ENCODE measurements at regions not wholly inside any gene's neighbourhood (a gene's known extent, or its start where the extent isn't known, plus 50 kb on each side); places are given as distances from the start of the nearest gene placed in this dataset.

GRCh38 chr3:27824312-27825200 is 102.4 kb upstream of the EOMES start:
- H3K4me3 ChIP-seq: no peak overlapping the region
- 76 to 80% methylated on average over 6 of the region's 6 CpGs for WGBS, 2 donors
- no peaks in the 10 kb centered on the region for H3K36me3 ChIP-seq (ENCODE audit: control insufficient read depth in 4 of 4, insufficient read depth in 4 of 4, low read length in 4 of 4)
- no peak overlapping the region for H3K9ac ChIP-seq (ENCODE audit: insufficient read depth in 1 of 2, low read length in 2 of 2)
- DNase-seq (no peak), ATAC-seq (ENCODE audit: insufficient read depth, low FRiP score) (no peak)
- no peaks in the 10 kb centered on the region for H3K4me1 ChIP-seq (ENCODE audit: control insufficient read depth in 5 of 5, insufficient read depth in 5 of 5, low read length in 5 of 5)
- H3K9me3 ChIP-seq (ENCODE audit: control insufficient read depth in 4 of 4, insufficient read depth in 3 of 4, low read length in 3 of 4): no peaks in the 10 kb centered on the region
- H3K27me3 ChIP-seq (ENCODE audit: control insufficient read depth in 3 of 3, insufficient read depth in 3 of 3, low read length in 2 of 3): no peaks in the 10 kb centered on the region
- H3K27ac ChIP-seq (ENCODE audit: low read depth in 1 of 2, low read length in 1 of 2): no peak overlapping the region
- TF ChIP-seq CTCF (IDR thresholded peaks at IDR 0.05; ENCODE audit: control extremely low read depth, extremely low read depth): no peak

- H3K27me3 ChIP-seq (ENCODE audit: control insufficient read depth in 3 of 3, insufficient read depth in 3 of 3, low read length in 2 of 3): no peaks in the 10 kb centered on the region
- H3K4me1 ChIP-seq (ENCODE audit: control insufficient read depth in 5 of 5, insufficient read depth in 5 of 5, low read length in 5 of 5): no peaks in the 10 kb centered on the region
- DNase-seq (no peak), ATAC-seq (ENCODE audit: insufficient read depth, low FRiP score) (no peak)
- no peak overlapping the region for H3K9ac ChIP-seq (ENCODE audit: insufficient read depth in 1 of 2, low read length in 2 of 2)
- no peak overlapping the region for H3K4me3 ChIP-seq
- H3K36me3 ChIP-seq (ENCODE audit: control insufficient read depth in 4 of 4, insufficient read depth in 4 of 4, low read length in 4 of 4): no peaks in the 10 kb centered on the region
- H3K9me3 ChIP-seq (ENCODE audit: control insufficient read depth in 4 of 4, insufficient read depth in 3 of 4, low read length in 3 of 4): no peaks in the 10 kb centered on the region
- no peak overlapping the region for H3K27ac ChIP-seq (ENCODE audit: low read depth in 1 of 2, low read length in 1 of 2)
- no peak for TF ChIP-seq CTCF (IDR thresholded peaks at IDR 0.05; ENCODE audit: control extremely low read depth, extremely low read depth)
Observed at GRCh38 chr3:27826448-27826847, 104.3 kb upstream of the EOMES start.

- DNase-seq (no peak), ATAC-seq (ENCODE audit: insufficient read depth, low FRiP score) (no peak)
- Histone ChIP-seq H3K4me1 (ENCODE audit: control insufficient read depth in 5 of 5, insufficient read depth in 5 of 5, low read length in 5 of 5) (no peaks in the 10 kb centered on the region), H3K4me3 (no peak overlapping the region), H3K36me3 (ENCODE audit: control insufficient read depth in 4 of 4, insufficient read depth in 4 of 4, low read length in 4 of 4) (no peaks in the 10 kb centered on the region), H3K9ac (ENCODE audit: insufficient read depth in 1 of 2, low read length in 2 of 2) (no peak overlapping the region), H3K27me3 (ENCODE audit: control insufficient read depth in 3 of 3, insufficient read depth in 3 of 3, low read length in 2 of 3) (no peaks in the 10 kb centered on the region), H3K27ac (ENCODE audit: low read depth in 1 of 2, low read length in 1 of 2) (no peak overlapping the region), H3K9me3 (ENCODE audit: control insufficient read depth in 4 of 4, insufficient read depth in 3 of 4, low read length in 3 of 4) (peaks cover 0 to 3% (median under 1%) of the 10 kb centered on the region in 4 donors)
- no peak for TF ChIP-seq CTCF (IDR thresholded peaks at IDR 0.05; ENCODE audit: control extremely low read depth, extremely low read depth)
- WGBS, 2 donors: 70 to 85% methylated on average over 3 of the region's 3 CpGs
Observed at GRCh38 chr3:27827041-27827440, 104.9 kb upstream of the EOMES start.

Data from lung (tissue), 11 donors.